H54 (cell line): ENCODE measurements at regions not wholly inside any gene's neighbourhood (a gene's known extent, or its start where the extent isn't known, plus 50 kb on each side); places are given as distances from the start of the nearest gene placed in this dataset.
A peak's percentile ranks its signal among the peaks of the same experiment; 100 is the strongest.
"Not testable (repeated sequence)": the region's sequence is repeated elsewhere in the genome, so short reads cannot be mapped to it uniquely, and the experiment has no call there.

Experiments used
- DNase-seq: peaks from one replicate; pipeline ENCODE4 v3.0.0; 2011; ENCODE audit warnings: low spot score, mixed read lengths; ENCODE audit not compliant: insufficient read length
- FAIRE-seq: peaks from 3 replicates; lab custom pipeline; 2011; peaks lifted over from hg19 to GRCh38; lab: Jason Lieb, UNC
- POLR2A ChIP-seq: IDR thresholded peaks from 2 replicates; pipeline ENCODE4 v1.6.1; 2011; ENCODE audit warnings: low read depth, mild to moderate bottlenecking, low read length

DNA sequence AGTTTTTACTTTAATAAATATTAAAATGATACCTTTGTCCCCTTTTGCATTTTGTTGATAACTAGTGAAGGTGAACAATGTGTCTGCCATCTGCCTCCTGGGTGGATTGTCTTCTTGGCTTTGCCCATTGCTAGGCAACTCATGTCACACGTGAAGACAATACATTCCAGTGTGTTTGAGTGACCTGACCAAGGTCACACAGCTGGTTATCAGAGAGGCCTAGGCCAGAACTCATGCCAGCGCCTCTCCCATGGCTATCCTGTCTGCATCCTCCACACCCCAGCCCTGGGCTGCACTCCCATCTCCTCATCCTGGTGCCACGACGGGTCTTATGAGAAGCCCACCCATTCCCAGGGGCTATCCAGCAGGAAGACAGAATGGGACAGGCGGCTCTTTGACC lies 108.7 kb downstream of the PLCE1 start:
- FAIRE-seq (no peak), DNase-seq (no peak)
- no peak for TF ChIP-seq POLR2A

DNA sequence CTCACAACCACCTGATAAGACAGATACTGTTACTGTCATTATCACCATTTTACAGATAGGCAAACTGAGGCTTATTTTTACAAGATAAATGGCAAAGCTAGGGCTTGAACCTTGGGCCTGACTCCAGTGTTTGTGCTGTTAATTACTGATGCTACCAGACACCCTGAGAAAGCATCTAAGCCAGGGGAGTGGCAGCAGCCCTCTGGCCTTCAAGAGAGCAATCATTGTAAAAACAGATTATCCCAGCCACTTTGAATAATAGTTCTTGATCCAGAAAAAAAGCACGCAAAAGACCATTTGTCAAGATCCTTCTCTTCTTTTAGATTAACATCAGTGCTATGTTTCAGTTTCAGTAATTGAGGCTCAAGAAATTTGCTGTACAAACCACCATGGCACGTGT lies 109.5 kb downstream of the PLCE1 start:
- no peak for TF ChIP-seq POLR2A
- DNase-seq (no peak), FAIRE-seq (no peak)

DNA sequence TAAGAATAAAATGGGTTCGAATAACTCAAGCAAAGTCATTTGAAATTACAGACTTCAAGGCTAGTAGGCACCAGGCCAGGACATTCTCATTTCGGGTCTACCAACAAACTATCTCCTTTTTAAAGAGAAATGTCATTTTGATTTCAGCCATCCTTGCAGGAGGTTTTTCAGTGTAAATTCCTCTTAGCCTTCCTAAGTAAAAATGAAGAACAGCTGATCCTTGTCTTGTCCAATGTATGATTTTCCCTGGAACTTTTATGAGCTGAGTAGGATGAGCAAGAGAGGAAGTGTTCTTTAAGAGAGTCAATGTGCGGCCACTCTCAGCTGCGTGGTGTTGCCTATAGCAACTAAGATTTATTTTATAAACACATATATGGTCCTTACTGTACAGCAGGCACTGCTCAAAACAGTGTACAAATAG lies 110.1 kb downstream of the PLCE1 start:
- FAIRE-seq (no peak), DNase-seq (no peak)
- no peak for TF ChIP-seq POLR2A

DNA sequence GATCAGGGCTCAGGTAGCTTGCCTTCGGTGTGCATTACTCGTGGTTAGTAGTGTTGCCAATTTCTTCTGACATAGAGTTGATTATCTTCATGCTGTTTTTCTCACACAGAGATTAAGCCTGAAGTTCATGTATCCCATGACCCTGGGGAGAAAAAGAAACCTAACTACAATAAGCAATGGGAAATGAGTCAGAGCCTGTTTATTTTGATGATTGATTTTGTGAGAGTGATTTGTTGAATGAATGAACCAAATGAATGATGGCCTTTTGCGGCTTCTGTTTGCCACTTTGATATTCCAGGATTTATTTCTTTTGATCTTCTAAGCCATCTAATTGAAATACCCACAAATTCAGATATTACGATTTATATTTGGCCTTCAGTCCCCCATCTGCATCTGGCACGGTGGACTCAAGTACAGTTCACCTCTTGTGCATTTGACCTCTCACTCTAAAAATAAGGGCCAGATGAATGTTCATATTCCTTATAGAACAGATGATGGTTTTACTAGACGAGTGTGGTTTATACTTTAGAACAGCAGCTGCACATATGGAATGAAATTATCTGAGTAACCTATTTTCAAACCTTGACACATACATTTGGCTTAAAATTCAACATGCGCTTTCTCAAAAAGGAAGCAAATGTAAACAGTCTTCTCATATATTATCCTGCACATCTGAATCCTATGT lies 110.7 kb downstream of the PLCE1 start:
- no peak for TF ChIP-seq POLR2A
- DNase-seq (no peak), FAIRE-seq (peak; percentile 72)

DNA sequence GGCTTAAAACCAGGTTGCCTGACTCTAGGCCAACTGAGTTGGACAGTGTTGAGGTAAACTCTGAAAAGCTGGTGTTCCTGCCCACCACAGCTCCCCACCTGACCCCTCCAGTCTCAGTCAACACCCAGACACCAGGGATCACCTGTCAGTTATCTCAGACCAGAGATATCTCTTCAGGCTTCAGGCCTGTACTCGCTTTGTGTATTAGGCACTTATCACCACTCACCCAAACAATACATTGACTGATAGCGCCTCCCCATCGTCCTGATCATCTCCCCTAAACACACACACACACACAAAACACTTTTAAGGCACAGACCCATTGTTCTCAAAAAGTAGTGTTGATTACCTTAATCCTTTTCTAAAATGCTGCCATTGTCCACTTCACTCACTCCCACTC lies 111.5 kb downstream of the PLCE1 start:
- FAIRE-seq (no peak), DNase-seq (no peak)
- TF ChIP-seq POLR2A, result no peak

DNA sequence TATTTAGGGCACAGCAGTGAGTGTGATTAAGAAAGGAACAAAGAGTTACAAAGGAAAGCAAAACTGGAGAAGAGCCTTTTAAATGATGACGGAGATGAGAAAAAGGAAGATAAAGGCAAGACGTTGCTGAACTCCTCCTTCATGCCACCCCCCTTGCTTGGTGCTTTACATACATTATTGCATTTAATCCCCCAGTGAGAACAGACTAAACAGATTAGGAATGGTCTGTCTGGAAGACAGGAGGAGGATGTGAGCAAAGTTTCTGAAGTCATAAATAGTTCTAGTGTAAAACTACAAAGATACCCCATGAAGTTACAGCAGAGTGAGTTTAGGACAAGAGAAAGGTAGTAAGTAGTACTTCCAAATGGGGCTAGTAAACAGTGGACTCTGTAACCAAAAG lies 113.5 kb downstream of the PLCE1 start:
- no peak for FAIRE-seq

DNA sequence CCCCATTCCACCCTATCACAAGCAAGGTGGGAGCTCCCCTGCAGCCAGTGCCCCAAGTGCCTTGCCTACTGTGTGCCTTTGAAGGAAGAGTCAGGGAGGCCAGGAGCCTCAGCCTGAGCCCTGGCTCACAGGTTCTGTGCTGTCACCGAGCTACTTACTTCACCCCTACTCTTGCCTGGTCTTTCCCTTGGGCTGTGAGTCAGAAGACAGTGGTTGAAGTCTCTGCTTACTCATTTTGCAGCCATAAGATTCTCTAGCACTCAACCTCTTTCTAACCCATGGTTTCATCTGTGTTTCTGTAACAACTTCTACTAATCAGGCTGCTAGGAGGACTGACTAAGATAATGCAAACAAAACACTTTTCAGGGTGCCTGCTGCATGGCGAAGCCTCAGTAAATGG lies 114.5 kb downstream of the PLCE1 start:
- DNase-seq (peak; percentile 72), FAIRE-seq (peak; percentile 99)
- no peak for TF ChIP-seq POLR2A

More for the DNA sequence above, 113.5 kb downstream of the PLCE1 start:
- no peak for TF ChIP-seq POLR2A
- no peak for DNase-seq

DNA sequence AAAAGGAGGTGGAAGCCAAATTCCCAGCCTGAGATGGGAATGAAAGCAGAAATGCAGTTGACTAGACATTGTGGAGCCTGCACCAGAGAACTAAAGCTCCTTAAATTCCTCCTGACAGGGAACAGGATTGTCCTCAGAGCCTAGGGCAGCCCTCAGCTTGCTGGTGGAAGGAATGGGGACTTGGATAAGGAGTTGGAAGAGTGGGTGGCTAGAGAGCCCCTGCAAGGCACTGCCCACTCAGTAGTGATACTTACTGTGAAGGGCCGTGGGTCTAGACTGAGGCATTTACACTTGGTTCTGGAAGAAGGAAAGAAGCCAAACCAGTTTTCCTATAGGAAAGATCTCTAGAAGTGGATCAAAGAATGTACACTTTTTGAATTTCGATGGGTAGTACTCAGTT lies 117.6 kb downstream of the PLCE1 start:
- no peak for TF ChIP-seq POLR2A
- DNase-seq (no peak), FAIRE-seq (no peak)

DNA sequence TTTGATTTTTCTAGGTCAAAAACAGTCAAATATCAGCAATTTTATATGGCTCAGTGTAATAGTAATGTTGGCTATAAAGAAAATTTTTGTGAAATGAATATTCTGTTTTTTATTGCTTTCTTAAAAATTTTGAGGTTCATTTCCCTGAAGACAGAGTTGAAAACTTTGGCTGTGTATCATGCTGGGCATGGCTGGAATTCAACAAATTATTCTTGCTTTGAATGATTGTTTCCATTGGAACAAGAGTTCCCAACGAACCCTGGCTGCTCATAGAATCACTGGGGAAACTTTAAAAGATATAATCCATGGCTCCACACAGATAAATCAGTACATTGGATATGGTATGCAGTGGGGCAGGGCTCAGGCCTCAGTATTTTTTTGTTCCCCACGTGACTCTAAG lies 118.6 kb downstream of the PLCE1 start:
- DNase-seq, result no peak
- no peak for TF ChIP-seq POLR2A
- FAIRE-seq, result no peak

DNA sequence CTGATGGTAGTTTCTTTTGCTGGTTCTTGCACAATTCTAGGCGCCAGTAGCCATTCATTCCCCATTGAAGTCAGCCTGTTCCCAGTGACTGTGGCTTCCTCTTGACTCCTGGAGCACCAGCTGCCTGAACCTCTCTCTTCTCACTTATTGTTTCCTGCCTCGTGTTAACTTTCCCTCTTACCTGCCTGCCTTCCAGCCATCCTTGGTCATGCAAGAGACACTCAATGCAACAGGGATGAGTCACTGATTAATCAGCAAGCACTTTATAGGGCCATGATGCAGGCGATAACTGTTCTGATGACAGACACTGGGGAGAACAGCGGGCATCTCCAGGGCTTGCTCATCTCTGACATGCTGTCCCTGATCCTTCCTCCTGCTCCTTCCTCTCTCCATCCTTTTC lies 122.0 kb downstream of the PLCE1 start:
- DNase-seq (peak; percentile 41), FAIRE-seq (peak; percentile 92)
- TF ChIP-seq POLR2A, result no peak

DNA sequence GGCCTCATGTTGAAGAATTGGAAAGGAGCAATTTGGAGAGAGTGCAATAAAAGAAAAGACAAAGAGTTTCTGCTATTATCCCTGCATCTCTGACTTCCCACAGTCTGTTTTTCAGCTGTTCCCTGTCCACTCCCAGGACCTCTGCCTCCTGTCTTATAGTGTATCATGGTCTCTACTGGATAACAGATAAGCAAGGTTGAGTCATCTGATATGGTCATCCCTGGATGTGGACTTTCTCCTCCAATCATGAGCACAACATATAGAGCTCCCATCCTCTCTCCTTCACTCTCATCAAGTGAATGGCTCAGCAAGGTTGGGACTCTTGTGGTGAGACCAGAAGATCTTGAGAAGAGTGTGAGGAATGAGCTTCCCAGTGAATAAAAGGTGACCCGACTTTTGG lies 123.1 kb downstream of the PLCE1 start:
- DNase-seq (no peak), FAIRE-seq (no peak)
- TF ChIP-seq POLR2A, result no peak

DNA sequence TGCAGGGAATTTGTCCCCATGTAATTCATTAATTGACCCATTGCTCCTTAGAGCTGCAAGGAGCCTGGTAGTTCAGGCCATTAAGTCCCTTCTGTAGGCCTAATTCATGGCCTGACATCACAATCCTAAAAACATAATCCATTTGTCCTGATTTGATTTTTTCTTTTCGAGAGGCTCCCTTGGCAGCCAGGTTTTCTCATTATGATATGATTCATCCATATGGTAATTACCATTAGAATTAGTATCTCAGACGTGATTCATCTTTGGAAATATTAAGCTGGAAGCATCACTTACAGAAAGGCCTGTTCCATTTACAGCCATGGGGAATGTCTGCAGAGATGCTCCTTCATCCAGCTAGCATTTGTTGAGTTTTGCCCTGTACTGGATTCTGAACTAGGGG lies 128.5 kb downstream of the PLCE1 start:
- no peak for TF ChIP-seq POLR2A
- DNase-seq (no peak), FAIRE-seq (no peak)

DNA sequence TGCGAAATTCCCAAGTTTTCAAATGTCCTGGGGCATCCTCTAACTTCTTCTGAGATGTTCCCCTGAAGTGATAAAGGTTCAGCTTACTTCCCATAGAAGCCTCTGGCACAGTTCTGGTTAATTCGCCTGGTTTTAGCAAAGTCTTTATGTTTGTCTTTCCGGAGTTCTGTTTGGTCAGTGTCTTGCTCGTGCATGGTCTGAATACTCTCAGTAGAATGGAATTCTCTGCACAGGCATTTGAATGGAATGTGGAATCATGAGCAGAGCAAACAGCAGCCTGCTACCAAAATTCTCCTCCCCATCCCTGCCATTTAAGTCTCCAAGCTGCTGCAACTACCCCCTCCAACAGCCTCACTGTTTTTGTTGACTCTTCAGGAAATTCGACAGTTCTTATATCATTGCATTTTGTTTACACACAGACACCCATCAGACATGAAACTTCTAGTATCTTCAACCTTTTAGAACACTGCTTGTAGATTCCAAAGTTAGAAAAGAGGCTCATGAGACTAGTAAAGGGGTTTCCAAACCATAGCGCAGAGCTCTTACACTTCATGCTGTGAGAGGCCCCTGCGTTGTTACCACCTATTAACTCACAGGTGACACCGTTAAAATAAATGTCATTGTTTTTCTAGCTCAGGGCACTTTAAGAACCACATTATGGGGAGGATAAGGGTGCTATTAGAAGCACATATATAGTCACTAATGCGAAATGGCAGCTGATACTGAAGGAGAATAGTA lies 129.7 kb downstream of the PLCE1 start:
- no peak for TF ChIP-seq POLR2A
- DNase-seq, result peak; percentile 81
- peak; percentile 98 for FAIRE-seq

DNA sequence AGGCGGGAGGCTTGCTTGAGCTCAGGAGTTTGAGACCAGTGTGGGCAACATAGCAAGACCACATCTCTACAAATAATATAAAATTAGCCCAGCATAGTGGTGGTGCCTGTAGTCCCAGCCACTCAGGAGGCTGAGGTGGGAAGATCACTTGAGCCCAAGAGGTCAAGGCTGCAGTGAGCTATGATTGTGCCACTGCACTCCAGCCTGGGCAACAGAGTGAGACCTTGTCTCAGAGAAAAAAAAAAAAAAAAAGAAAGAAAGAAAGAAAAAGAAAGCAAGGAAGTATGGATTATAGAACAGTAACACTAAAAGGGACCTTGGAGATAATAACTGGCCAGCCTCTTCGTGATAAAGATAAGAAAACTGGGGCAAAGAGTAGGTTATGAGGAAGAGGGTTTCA lies 130.4 kb downstream of the PLCE1 start:
- not testable (repeated sequence) for DNase-seq, FAIRE-seq

DNA sequence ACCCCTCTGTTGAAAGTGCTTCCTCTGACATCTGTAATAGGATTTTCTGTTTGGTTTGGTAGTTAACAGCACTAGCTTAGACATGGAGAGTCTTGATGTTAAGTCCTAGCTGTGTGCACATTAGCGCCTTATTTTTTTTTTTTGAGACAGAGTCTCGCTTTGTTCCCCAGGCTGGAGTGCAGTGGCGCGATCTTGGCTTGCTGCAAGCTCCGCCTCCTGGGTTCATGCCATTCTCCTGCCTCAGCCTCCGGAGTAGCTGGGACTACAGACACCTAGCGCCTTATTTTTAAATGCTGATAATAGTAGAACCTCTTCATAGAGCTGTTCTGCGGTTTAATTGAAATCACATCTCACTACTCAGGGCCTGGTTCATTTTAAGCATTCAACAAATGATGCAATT lies 131.5 kb downstream of the PLCE1 start:
- not testable (repeated sequence) for FAIRE-seq

More for the DNA sequence above, 131.5 kb downstream of the PLCE1 start:
- not testable (repeated sequence) for DNase-seq
